PC-3 (cell line): ENCODE measurements at regions not wholly inside any gene's neighbourhood (a gene's known extent, or its start where the extent isn't known, plus 50 kb on each side); places are given as distances from the start of the nearest gene placed in this dataset.

ENCODE experiments used
- ATAC-seq: fragments of 200-7000 bp; cut with Tn5 transposase; 2 replicates; pipeline ENCODE4 v1.9.1; 2020; ENCODE audit warnings: mild to moderate bottlenecking, moderate library complexity
- BruUV-seq: library from RNA; stranded (reverse); fragments of 400-500 nt; replicated peaks from 2 replicates; lab custom pipeline; 2021; lab: Mats Ljungman, UMichigan
- CTCF ChIA-PET: fragments of 300-600 bp; sonication (Branson Sonifier 250); formaldehyde crosslinking; loops from one replicate; lab custom pipeline; 2022; ENCODE audit warnings: antibody characterized with exemption; lab: Charles Lee
- POLR2A ChIA-PET: fragments of 300-600 bp; sonication (Branson Sonifier 250); formaldehyde crosslinking; loops from one replicate; lab custom pipeline; 2022; ENCODE audit warnings: antibody characterized with exemption; ENCODE audit not compliant: unreplicated experiment; lab: Charles Lee
- DNase-seq: peaks from one replicate; pipeline ENCODE4 v3.0.0-alpha.2; 2015
- H2AFZ ChIP-seq: fragments of 300-600 bp; sonication (generic); 2 replicates; pipeline ENCODE4 v1.6.0; 2016; ENCODE audit warnings: antibody characterized with exemption, low read length
- H3F3A ChIP-seq: fragments of 300-600 bp; sonication (generic); one replicate; pipeline ENCODE4 v1.6.0; 2017; ENCODE audit warnings: antibody characterized with exemption, low read length, control low read depth, mild to moderate bottlenecking; ENCODE audit not compliant: unreplicated experiment
- H3K27ac ChIP-seq: fragments of 300-600 bp; sonication (generic); 2 replicates; pipeline ENCODE4 v1.5.1; 2016; ENCODE audit warnings: mild to moderate bottlenecking, low read length
- H3K27me3 ChIP-seq: fragments of 300-600 bp; sonication (generic); 2 replicates; pipeline ENCODE4 v1.6.1; 2016; ENCODE audit warnings: low read length, mixed read lengths
- H3K36me3 ChIP-seq: fragments of 300-600 bp; sonication (generic); 2 replicates; pipeline ENCODE4 v1.6.1; 2016; ENCODE audit warnings: low read depth, mixed run types, low read length, mixed read lengths
- H3K4me1 ChIP-seq: fragments of 300-600 bp; sonication (generic); 2 replicates; pipeline ENCODE4 v1.5.1; 2016; ENCODE audit warnings: low read length; ENCODE audit not compliant: insufficient read depth
- H3K4me2 ChIP-seq: fragments of 300-600 bp; sonication (generic); 2 replicates; pipeline ENCODE4 v1.6.0; 2016; ENCODE audit warnings: low read length
- H3K4me3 ChIP-seq: fragments of 300-600 bp; sonication (generic); 2 replicates; pipeline ENCODE4 v1.5.1; 2016; ENCODE audit warnings: mild to moderate bottlenecking, low read length, mixed read lengths
- H3K79me2 ChIP-seq: fragments of 300-600 bp; sonication (generic); 2 replicates; pipeline ENCODE4 v1.6.1; 2017; ENCODE audit warnings: low read length, mixed read lengths
- H3K9ac ChIP-seq: fragments of 300-600 bp; sonication (generic); 2 replicates; pipeline ENCODE4 v1.6.0; 2016; ENCODE audit warnings: mild to moderate bottlenecking, low read length
- H3K9me2 ChIP-seq: fragments of 300-600 bp; sonication (generic); replicated peaks from 2 replicates; pipeline ENCODE4 v1.6.1; 2016; ENCODE audit warnings: mixed run types, low read length, mixed read lengths
- H3K9me3 ChIP-seq: fragments of 300-600 bp; sonication (generic); 2 replicates; pipeline ENCODE4 v1.6.1; 2016; ENCODE audit warnings: low read length, mixed read lengths
- H4K20me1 ChIP-seq: fragments of 300-600 bp; sonication (generic); 2 replicates; pipeline ENCODE4 v1.6.1; 2016; ENCODE audit warnings: low read length, mixed read lengths
- CTCF ChIP-seq: fragments of 300-600 bp; sonication (generic); conservative IDR thresholded peaks from 2 replicates; pipeline ENCODE4 v1.5.1; 2017; ENCODE audit warnings: antibody characterized with exemption, low read depth, mild to moderate bottlenecking, low read length
- EZH2 ChIP-seq: fragments of 300-600 bp; sonication (generic); IDR thresholded peaks from one replicate; pipeline ENCODE4 v1.6.1; 2017; ENCODE audit warnings: antibody characterized with exemption, mild to moderate bottlenecking, low read length; ENCODE audit not compliant: unreplicated experiment
- EZH2phosphoT487 ChIP-seq: fragments of 300-600 bp; sonication (generic); IDR thresholded peaks from 2 replicates; pipeline ENCODE4 v1.6.1; 2018; ENCODE audit warnings: mild to moderate bottlenecking, antibody characterized with exemption, low read length, borderline replicate concordance
- intact Hi-C: fragments of 100-400 bp; cut with micrococcal nuclease; formaldehyde crosslinking; loops from 2 replicates; pipeline ENCODE4 v1.9.0; 2023

DNA sequence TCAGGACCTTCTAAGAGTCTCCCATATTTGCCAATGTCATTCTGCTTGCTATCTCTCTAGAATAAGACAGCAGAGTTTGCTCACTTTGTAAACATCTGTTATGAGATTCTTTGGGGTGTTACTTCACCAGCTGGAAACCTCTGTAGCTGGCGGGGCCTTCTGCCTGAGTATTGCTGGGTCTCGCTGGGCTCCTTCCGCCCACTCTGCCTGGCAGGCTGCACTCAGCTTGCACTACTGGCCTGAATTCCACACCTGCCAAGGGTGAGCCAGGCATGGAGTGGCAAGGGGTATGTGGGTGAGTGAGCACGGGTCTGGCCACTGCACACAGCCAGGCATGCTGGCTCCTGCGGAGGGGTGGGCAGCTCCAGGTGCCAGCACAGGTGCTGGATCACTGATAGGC is 267.3 kb upstream of the PDE3A start:
- Histone ChIP-seq H4K20me1 (no peaks in the 10 kb centered on the region), H3K9me2 (no peaks in the 10 kb centered on the region), H3K4me3 (no peak overlapping the region), H3K36me3 (no peaks in the 10 kb centered on the region), H3K27ac (no peak overlapping the region), H3K9ac (no peak overlapping the region), H3K79me2 (no peaks in the 10 kb centered on the region), H3K4me1 (no peaks in the 10 kb centered on the region), H3K4me2 (no peak overlapping the region), H3F3A (no peaks in the 10 kb centered on the region), H2AFZ (no peak overlapping the region), H3K27me3 (peaks cover 10% of the 10 kb centered on the region; the same call in 1 of the 2 replicates), H3K9me3 (no peaks in the 10 kb centered on the region)
- ChIA-PET POLR2A (no interaction called here), CTCF (no interaction called here)
- DNase-seq (no peak), ATAC-seq (no peak)
- no peak for TF ChIP-seq EZH2
- no peak for TF ChIP-seq EZH2phosphoT487
- TF ChIP-seq CTCF: no peak
- intact Hi-C loops: no loop called here
- no TSS peak for BruUV-seq

DNA sequence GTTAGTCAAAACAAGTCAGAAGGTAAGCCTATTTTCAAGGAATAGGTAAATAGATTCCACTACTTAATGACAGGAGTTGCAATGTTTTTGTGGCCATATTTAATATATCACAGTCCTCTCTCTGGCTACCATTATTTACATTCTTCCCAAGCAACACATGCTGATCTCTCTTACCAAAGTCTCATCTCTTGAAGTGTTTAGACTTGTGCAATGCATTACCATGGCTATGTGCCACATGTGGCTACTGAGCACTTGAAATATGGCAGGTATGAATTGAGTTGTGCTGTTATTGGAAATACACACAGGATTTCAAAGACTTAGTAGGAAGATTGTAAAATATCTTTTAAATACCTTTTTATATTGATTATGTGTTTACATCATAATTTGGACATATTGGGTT is 262.4 kb upstream of the PDE3A start:
- CTCF ChIA-PET: no interaction called here
- no peak for ATAC-seq
- intact Hi-C loops: no loop called here

More for the DNA sequence above, 262.4 kb upstream of the PDE3A start:
- Histone ChIP-seq H3K27me3 (no peaks in the 10 kb centered on the region; the same call in 1 of the 2 replicates), H3K36me3 (no peaks in the 10 kb centered on the region), H4K20me1 (no peaks in the 10 kb centered on the region), H3F3A (no peaks in the 10 kb centered on the region), H3K27ac (no peak overlapping the region), H3K79me2 (no peaks in the 10 kb centered on the region), H3K9me3 (no peaks in the 10 kb centered on the region), H3K4me3 (no peak overlapping the region), H3K4me1 (no peaks in the 10 kb centered on the region), H3K9me2 (no peaks in the 10 kb centered on the region), H2AFZ (no peak overlapping the region), H3K4me2 (no peak overlapping the region), H3K9ac (no peak overlapping the region)
- TF ChIP-seq CTCF (no peak), EZH2phosphoT487 (no peak), EZH2 (no peak)
- POLR2A ChIA-PET: no interaction called here
- BruUV-seq: no TSS peak
- DNase-seq: no peak
